ENCODE measurements at regions not wholly inside any gene's neighbourhood (a gene's known extent, or its start where the extent isn't known, plus 50 kb on each side); places are given as distances from the start of the nearest gene placed in this dataset.

DNA sequence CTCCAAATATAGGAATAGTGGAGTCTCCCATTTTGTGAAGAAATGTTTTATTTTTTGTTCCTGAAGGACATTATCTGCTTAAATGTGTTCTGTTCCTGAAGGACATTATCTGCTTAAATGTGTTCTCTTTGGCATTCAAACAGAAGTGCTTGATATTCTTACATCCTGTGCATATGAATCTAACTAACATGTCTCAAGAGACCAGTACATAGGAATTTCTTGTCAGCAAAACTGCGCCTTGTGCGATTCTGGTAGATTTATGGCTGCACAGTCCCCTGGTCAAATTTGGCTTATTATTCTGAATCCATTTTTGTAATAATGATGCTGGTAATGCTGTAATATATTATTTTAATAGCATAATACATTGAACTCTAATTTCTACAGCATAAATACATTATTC is 722.4 kb downstream of the NOVA1 start:
- TF ChIP-seq EZH2 (IDR thresholded peaks at IDR 0.05) (no peak), TCF7L2 (IDR thresholded peaks at IDR 0.05; ENCODE audit: borderline replicate concordance, extremely low read depth, insufficient read depth, insufficient read length) (no peak), POLR2AphosphoS5 (IDR thresholded peaks at IDR 0.05; ENCODE audit: low read depth, low read length) (no peak), POLR2A (IDR thresholded peaks at IDR 0.05; ENCODE audit: borderline replicate concordance, extremely low read depth, insufficient read depth, insufficient read length) (no peak), EGR1 (IDR thresholded peaks at IDR 0.05; ENCODE audit: low read depth) (no peak), CEBPB (IDR thresholded peaks at IDR 0.05; ENCODE audit: low read depth) (no peak), SP1 (IDR thresholded peaks at IDR 0.05; ENCODE audit: low read depth) (no peak)
- TF ChIP-seq, protein P1, sequence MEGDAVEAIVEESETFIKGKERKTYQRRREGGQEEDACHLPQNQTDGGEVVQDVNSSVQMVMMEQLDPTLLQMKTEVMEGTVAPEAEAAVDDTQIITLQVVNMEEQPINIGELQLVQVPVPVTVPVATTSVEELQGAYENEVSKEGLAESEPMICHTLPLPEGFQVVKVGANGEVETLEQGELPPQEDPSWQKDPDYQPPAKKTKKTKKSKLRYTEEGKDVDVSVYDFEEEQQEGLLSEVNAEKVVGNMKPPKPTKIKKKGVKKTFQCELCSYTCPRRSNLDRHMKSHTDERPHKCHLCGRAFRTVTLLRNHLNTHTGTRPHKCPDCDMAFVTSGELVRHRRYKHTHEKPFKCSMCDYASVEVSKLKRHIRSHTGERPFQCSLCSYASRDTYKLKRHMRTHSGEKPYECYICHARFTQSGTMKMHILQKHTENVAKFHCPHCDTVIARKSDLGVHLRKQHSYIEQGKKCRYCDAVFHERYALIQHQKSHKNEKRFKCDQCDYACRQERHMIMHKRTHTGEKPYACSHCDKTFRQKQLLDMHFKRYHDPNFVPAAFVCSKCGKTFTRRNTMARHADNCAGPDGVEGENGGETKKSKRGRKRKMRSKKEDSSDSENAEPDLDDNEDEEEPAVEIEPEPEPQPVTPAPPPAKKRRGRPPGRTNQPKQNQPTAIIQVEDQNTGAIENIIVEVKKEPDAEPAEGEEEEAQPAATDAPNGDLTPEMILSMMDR (IDR thresholded peaks at IDR 0.05 in 2 of 3, conservative IDR thresholded peaks at IDR 0.05 in 1 of 3; ENCODE audit: borderline replicate concordance in 1 of 3, insufficient read depth in 1 of 3, low read depth in 2 of 3, low read length in 2 of 3) = no peak
- TF ChIP-seq, protein P2, sequence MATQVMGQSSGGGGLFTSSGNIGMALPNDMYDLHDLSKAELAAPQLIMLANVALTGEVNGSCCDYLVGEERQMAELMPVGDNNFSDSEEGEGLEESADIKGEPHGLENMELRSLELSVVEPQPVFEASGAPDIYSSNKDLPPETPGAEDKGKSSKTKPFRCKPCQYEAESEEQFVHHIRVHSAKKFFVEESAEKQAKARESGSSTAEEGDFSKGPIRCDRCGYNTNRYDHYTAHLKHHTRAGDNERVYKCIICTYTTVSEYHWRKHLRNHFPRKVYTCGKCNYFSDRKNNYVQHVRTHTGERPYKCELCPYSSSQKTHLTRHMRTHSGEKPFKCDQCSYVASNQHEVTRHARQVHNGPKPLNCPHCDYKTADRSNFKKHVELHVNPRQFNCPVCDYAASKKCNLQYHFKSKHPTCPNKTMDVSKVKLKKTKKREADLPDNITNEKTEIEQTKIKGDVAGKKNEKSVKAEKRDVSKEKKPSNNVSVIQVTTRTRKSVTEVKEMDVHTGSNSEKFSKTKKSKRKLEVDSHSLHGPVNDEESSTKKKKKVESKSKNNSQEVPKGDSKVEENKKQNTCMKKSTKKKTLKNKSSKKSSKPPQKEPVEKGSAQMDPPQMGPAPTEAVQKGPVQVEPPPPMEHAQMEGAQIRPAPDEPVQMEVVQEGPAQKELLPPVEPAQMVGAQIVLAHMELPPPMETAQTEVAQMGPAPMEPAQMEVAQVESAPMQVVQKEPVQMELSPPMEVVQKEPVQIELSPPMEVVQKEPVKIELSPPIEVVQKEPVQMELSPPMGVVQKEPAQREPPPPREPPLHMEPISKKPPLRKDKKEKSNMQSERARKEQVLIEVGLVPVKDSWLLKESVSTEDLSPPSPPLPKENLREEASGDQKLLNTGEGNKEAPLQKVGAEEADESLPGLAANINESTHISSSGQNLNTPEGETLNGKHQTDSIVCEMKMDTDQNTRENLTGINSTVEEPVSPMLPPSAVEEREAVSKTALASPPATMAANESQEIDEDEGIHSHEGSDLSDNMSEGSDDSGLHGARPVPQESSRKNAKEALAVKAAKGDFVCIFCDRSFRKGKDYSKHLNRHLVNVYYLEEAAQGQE (IDR thresholded peaks at IDR 0.05; ENCODE audit: low read depth) = no peak
- TF ChIP-seq, protein P3, sequence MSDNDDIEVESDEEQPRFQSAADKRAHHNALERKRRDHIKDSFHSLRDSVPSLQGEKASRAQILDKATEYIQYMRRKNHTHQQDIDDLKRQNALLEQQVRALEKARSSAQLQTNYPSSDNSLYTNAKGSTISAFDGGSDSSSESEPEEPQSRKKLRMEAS (IDR thresholded peaks at IDR 0.05) = no peak

Data from HCT116 (cell line).